GM08714 (cell line): ENCODE measurements at regions not wholly inside any gene's neighbourhood (a gene's known extent, or its start where the extent isn't known, plus 50 kb on each side); places are given as distances from the start of the nearest gene placed in this dataset.

Source experiments
- H3K4me3 ChIP-seq: fragments of 200-500 bp; sonication (Bioruptor generic); 2 replicates; pipeline ENCODE4 v1.5.1; 2014; ENCODE audit warnings: mild to moderate bottlenecking, low read length, inconsistent platforms
- ZNF274 ChIP-seq: IDR thresholded peaks from 2 replicates; pipeline ENCODE4 v1.6.1; 2012; ENCODE audit warnings: mild to moderate bottlenecking, low read depth, low read length

- no peak for TF ChIP-seq ZNF274
- H3K4me3 ChIP-seq = no peak overlapping the region
Observed at GRCh38 chr18:1446765-1447164, 542.1 kb downstream of the ADCYAP1 start.

DNA sequence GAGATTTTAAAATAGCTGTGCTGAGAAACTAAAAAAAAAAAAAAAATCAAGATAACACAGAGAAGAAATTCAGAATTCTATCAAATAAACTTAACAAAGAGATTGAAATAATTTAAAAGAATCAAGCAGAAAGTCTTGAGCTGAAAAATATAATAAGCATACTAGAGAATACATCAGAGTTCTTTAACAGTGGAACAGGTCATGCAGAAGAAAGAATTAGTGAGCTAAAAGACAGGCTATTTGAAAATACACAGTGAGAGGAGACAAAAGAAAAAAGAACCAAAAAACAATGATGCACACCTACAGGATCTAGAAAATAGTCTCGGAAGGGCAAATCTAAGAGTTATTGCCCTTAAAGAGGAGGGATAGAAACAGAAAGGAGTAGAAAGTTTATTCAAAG lies 548.1 kb downstream of the ADCYAP1 start:
- H3K4me3 ChIP-seq = no peak overlapping the region
- no peak for TF ChIP-seq ZNF274

- no peak for TF ChIP-seq ZNF274
- H3K4me3 ChIP-seq = no peak overlapping the region
Observed at GRCh38 chr18:1455605-1456004, 550.9 kb downstream of the ADCYAP1 start.

DNA sequence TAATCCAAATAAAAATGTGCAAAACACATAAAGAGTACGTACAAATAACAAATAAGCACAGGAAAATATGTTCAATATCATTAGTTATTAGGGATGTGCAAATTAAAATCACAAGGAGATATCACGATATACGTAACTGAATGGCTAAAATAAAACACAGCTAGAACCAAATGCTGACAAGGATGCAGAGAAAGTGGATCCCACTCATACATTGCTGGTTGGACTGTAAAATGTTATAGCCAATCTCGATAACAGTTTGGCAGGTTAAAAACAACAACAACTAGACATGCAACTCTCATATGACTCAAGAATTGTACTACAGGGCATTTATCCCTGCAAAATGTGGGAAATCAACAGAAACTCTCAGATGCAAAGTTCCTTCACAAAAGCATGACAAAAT lies 553.9 kb downstream of the ADCYAP1 start:
- H3K4me3 ChIP-seq = no peak overlapping the region
- TF ChIP-seq ZNF274 = no peak

GRCh38 chr18:1463981-1464380 lies 559.3 kb downstream of the ADCYAP1 start:
- TF ChIP-seq ZNF274 = no peak
- H3K4me3 ChIP-seq = no peak overlapping the region

- no peak overlapping the region for H3K4me3 ChIP-seq
- no peak for TF ChIP-seq ZNF274
Observed at GRCh38 chr18:1464444-1465217, 560.0 kb downstream of the ADCYAP1 start.

DNA sequence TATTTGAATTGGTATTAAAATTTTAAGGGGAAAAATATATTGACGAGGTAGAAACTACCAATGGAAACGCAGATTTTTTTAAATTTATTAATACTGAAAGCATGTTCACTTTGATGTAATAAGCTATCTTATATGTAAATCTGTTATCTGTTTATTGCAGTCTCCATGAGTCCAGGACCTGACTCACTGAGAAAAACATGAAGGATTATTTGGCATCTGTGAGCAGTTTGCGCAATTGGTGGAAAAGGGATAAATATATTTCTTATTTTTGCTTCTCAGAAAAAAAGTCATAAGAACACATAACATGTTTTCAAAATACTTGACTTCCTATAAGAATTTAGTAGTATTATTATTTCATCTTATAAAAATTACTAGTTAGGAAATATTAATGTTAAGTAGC lies 561.4 kb downstream of the ADCYAP1 start:
- no peak overlapping the region for H3K4me3 ChIP-seq
- no peak for TF ChIP-seq ZNF274

DNA sequence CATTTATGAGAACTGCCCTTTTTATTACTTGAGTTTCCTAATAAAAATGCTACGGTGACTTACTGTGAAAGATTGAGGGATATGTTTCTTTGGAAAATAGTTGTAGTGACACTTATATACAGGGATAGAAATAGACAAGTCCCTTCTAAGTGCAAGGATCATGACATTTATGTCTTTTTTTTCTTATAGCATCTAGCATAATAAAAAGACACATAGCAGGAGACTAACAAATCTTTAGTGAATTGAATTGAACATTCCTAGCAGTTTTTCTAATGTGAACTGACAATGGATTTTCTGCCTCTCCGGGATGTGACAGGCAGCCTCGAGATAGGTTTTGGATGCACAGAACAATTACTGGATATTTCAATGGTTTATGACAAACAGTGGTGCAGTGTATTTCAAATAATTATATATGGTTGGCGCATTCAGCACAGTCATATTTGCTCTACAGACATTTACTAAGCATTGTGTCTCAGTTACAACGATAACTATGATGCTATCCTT lies 562.8 kb downstream of the ADCYAP1 start:
- no peak overlapping the region for H3K4me3 ChIP-seq
- TF ChIP-seq ZNF274 = no peak

- TF ChIP-seq ZNF274 = no peak
- no peak overlapping the region for H3K4me3 ChIP-seq
Observed at GRCh38 chr18:1468550-1468949, 563.9 kb downstream of the ADCYAP1 start.

DNA sequence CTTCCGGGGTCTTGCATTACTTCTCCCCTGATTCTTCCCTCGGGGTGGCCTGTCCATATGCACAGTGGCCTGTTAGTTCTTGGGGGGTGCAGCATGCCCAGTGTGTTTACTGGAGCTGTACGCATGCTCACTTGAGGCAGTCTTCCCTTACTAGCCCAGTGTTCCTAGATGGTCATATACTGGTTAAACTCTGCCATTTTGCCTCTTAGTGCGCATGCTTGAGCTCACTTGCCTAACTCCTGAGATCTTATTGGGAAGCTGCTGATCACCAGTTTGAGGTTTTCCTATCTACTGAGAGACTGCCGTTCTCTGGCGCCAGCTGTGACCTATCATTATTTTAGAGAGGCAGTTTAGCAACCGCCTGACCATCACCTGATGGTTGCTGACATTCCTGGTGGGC lies 571.2 kb downstream of the ADCYAP1 start:
- H3K4me3 ChIP-seq = no peak overlapping the region
- TF ChIP-seq ZNF274 = no peak

GRCh38 chr18:1480309-1480708 lies 575.6 kb downstream of the ADCYAP1 start:
- no peak for TF ChIP-seq ZNF274
- H3K4me3 ChIP-seq = no peak overlapping the region

GRCh38 chr18:1481577-1481976 lies 576.9 kb downstream of the ADCYAP1 start:
- H3K4me3 ChIP-seq = no peak overlapping the region
- no peak for TF ChIP-seq ZNF274

GRCh38 chr18:1483385-1483784 lies 578.7 kb downstream of the ADCYAP1 start:
- no peak for TF ChIP-seq ZNF274
- H3K4me3 ChIP-seq = no peak overlapping the region

DNA sequence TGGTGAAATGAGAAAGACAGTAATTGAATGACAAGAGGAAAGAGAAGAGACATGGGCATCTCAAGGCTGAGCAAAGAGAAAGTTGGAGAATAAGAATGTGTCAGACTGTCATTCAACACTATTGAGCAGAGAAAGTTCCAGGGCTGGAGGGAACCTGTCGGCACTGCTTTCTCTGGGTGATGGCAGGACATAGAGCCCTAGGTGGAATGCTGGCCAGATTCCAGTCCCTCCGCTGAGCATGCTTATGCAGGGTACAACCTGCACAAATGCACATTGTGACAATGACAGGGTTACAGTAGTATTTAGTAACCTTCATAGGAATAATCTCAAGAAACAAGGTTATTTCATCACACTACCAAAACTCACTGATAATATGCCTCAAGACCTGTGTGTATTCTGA lies 582.8 kb downstream of the ADCYAP1 start:
- no peak overlapping the region for H3K4me3 ChIP-seq
- no peak for TF ChIP-seq ZNF274

- no peak for TF ChIP-seq ZNF274
- no peak overlapping the region for H3K4me3 ChIP-seq
Observed at GRCh38 chr18:1488394-1488793, 583.7 kb downstream of the ADCYAP1 start.

DNA sequence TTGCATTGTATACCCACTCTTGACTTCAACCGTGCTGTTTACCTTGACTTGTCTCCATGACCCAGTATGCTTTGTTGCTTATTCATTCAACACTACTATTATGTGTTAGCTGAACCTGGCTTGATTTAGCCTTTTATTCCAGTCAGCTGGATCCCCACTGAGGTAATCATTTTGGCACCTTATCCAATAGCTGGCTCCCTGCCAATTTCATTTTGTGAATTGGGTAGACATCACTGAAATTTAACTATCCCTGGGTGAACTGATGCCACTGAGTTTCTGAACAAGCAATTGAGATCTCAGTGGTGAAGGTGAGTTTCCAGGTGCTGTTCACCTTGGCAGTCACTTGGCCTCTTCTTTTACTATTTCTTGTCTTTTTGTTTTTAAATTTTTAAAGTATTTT lies 584.3 kb downstream of the ADCYAP1 start:
- no peak for TF ChIP-seq ZNF274

More for the DNA sequence above, 584.3 kb downstream of the ADCYAP1 start:
- H3K4me3 ChIP-seq = no peak overlapping the region
